Endothelial cell of umbilical vein (primary cell): ENCODE measurements at regions not wholly inside any gene's neighbourhood (a gene's known extent, or its start where the extent isn't known, plus 50 kb on each side); places are given as distances from the start of the nearest gene placed in this dataset.

Experiments used
- CTCF ChIP-seq, 2 donors: IDR thresholded peaks; 1 replicate in 1 of 2; 2 replicates in 1 of 2; pipeline ENCODE4 v1.5.1; 2011; ENCODE audit warnings: low read length in 2 of 2, mild to moderate bottlenecking in 2 of 2, moderate library complexity in 2 of 2, control low read depth in 1 of 2, inconsistent platforms in 1 of 2, low read depth in 1 of 2; ENCODE audit not compliant: insufficient read depth in 1 of 2; ENCODE audit errors: extremely low read depth in 1 of 2
- EZH2 ChIP-seq: IDR thresholded peaks from 2 replicates; pipeline ENCODE4 v1.6.1; 2012; ENCODE audit warnings: borderline replicate concordance, low read depth, mild to moderate bottlenecking, moderate library complexity, low read length, inconsistent platforms; ENCODE audit not compliant: severe bottlenecking
- FOS ChIP-seq: IDR thresholded peaks from 2 replicates; pipeline ENCODE4 v1.6.1; 2011; ENCODE audit warnings: mild to moderate bottlenecking, low read length, moderate library complexity, borderline replicate concordance; ENCODE audit not compliant: insufficient read depth
- JUN ChIP-seq: IDR thresholded peaks from 2 replicates; pipeline ENCODE4 v1.6.1; 2011; ENCODE audit warnings: borderline replicate concordance, low read depth; ENCODE audit not compliant: insufficient read length, insufficient read depth
- POLR2A ChIP-seq: IDR thresholded peaks from 2 replicates; pipeline ENCODE4 v1.6.1; 2012; ENCODE audit warnings: low read depth, mild to moderate bottlenecking, control low read depth, low read length
- POLR2AphosphoS5 ChIP-seq: IDR thresholded peaks from 2 replicates; pipeline ENCODE4 v1.6.1; 2012; ENCODE audit warnings: low read depth, mild to moderate bottlenecking, control low read depth, low read length, moderate library complexity; ENCODE audit not compliant: insufficient read depth

DNA sequence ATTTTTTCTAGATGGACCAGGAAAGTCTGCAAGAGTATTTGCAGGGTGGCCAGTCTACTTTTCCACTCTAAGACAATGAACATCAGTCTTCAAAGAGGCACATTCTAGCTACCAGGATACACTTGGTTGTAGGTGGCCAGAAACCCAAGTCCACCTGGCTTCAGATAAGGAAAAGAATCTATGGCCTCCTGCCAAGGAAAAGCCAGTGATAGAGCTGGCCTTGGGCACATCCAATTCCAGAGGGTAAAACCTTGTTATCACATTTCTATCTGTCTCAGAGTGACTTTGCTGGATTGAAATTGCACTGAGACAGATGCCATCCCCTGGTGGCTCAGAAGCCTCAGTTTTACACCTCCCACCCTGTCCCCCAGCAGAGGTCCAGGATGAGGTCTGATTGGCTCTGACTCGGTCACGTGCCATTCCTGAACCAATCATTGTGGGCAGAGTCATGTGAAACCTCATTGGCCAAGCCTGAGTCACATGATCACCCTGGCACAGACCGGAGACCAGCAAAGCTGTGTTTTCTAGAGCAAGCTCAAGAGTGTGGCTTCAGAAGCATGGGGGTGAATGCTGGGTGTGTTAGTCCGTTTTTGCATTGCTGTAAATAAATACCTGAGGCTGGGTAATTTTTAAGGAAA lies 497.4 kb upstream of the SULF2 start:
- TF ChIP-seq CTCF (IDR thresholded peaks at IDR 0.05; ENCODE audit: extremely low read depth in 1 of 2, insufficient read depth in 1 of 2, low read depth in 1 of 2, low read length in 2 of 2), result no peak
- no peak for TF ChIP-seq POLR2A
- TF ChIP-seq POLR2AphosphoS5, result no peak
- no peak for TF ChIP-seq FOS
- TF ChIP-seq JUN, result no peak
- TF ChIP-seq EZH2, result no peak
